HCT116 (cell line): ENCODE measurements at regions not wholly inside any gene's neighbourhood (a gene's known extent, or its start where the extent isn't known, plus 50 kb on each side); places are given as distances from the start of the nearest gene placed in this dataset.

ENCODE experiments used
- CTCF ChIP-seq, 3 experiments: fragments of 200-600 bp in 1 of 3; sonication (generic) in 1 of 3; IDR thresholded peaks in 2 of 3; conservative IDR thresholded peaks in 1 of 3; 2 replicates each; pipeline ENCODE4 v1.5.1; 2012 to 2017; ENCODE audit warnings: low read depth in 2 of 3, low read length in 2 of 3, antibody characterized with exemption in 1 of 3, borderline replicate concordance in 1 of 3, control low read depth in 1 of 3, mild to moderate bottlenecking in 1 of 3, mixed read lengths in 1 of 3, mixed run types in 1 of 3, moderate library complexity in 1 of 3; ENCODE audit not compliant: insufficient read depth in 1 of 3
- EZH2 ChIP-seq: fragments of 200-600 bp; sonication (generic); IDR thresholded peaks from 2 replicates; pipeline ENCODE4 v1.6.1; 2017; ENCODE audit warnings: antibody characterized with exemption, mixed run types
- FOSL1 ChIP-seq: IDR thresholded peaks from 2 replicates; pipeline ENCODE4 v1.6.1; 2012; ENCODE audit warnings: low read depth
- JUND ChIP-seq: IDR thresholded peaks from 2 replicates; pipeline ENCODE4 v1.6.1; 2012
- MAX ChIP-seq: IDR thresholded peaks from 2 replicates; pipeline ENCODE4 v1.6.1; 2012
- POLR2A ChIP-seq: IDR thresholded peaks from 2 replicates; pipeline ENCODE4 v1.7.0; 2011; ENCODE audit warnings: borderline replicate concordance; ENCODE audit not compliant: insufficient read depth, insufficient read length; ENCODE audit errors: extremely low read depth
- POLR2AphosphoS5 ChIP-seq: IDR thresholded peaks from 2 replicates; pipeline ENCODE4 v1.6.1; 2011; ENCODE audit warnings: mild to moderate bottlenecking, low read depth, low read length, moderate library complexity
- RAD21 ChIP-seq: IDR thresholded peaks from 2 replicates; pipeline ENCODE4 v1.6.1; 2012; ENCODE audit warnings: low read depth, mild to moderate bottlenecking
- REST ChIP-seq: IDR thresholded peaks from 2 replicates; pipeline ENCODE4 v1.6.1; 2012; ENCODE audit warnings: low read depth
- TCF7L2 ChIP-seq: IDR thresholded peaks from 2 replicates; pipeline ENCODE4 v1.7.0; 2011; ENCODE audit warnings: borderline replicate concordance, inconsistent platforms; ENCODE audit not compliant: insufficient read depth, insufficient read length; ENCODE audit errors: extremely low read depth
- YY1 ChIP-seq: IDR thresholded peaks from 2 replicates; pipeline ENCODE4 v1.6.1; 2011; ENCODE audit warnings: low read length, low read depth, moderate library complexity, mild to moderate bottlenecking; ENCODE audit not compliant: insufficient replicate concordance; ENCODE audit errors: extremely low read depth
- ZFX ChIP-seq: fragments of 450-650 bp; IDR thresholded peaks from 2 replicates; pipeline ENCODE4 v1.6.1; 2017
- ZNF274 ChIP-seq: fragments of 200-500 bp; sonication (Bioruptor generic); IDR thresholded peaks from 2 replicates; pipeline ENCODE4 v1.6.1; 2014; ENCODE audit warnings: mild to moderate bottlenecking, low read depth, low read length, inconsistent platforms

GRCh38 chr11:24161587-24161986 is 335.3 kb upstream of the LUZP2 start:
- TF ChIP-seq POLR2AphosphoS5 = no peak
- TF ChIP-seq CTCF (IDR thresholded peaks at IDR 0.05 in 2 of 3, conservative IDR thresholded peaks at IDR 0.05 in 1 of 3; ENCODE audit: borderline replicate concordance in 1 of 3, insufficient read depth in 1 of 3, low read depth in 2 of 3, low read length in 2 of 3) = no peak
- no peak for TF ChIP-seq TCF7L2
- TF ChIP-seq ZFX = no peak
- TF ChIP-seq POLR2A = no peak
- TF ChIP-seq REST = no peak
- no peak for TF ChIP-seq RAD21
- no peak for TF ChIP-seq EZH2
- no peak for TF ChIP-seq YY1
- TF ChIP-seq FOSL1 = no peak
- TF ChIP-seq MAX = no peak
- TF ChIP-seq ZNF274 = no peak
- TF ChIP-seq JUND = no peak
